Esophagus muscularis mucosa (tissue), 4 donors: ENCODE measurements at regions not wholly inside any gene's neighbourhood (a gene's known extent, or its start where the extent isn't known, plus 50 kb on each side); places are given as distances from the start of the nearest gene placed in this dataset.
A peak's percentile ranks its signal among the peaks of the same experiment; 100 is the strongest.

Experiments
- DNase-seq: peaks from one replicate; pipeline ENCODE4 v3.0.0-alpha.2; 2017; ENCODE audit errors: extremely low spot score
- H3K27ac ChIP-seq, 4 donors: fragments of 200-600 bp; sonication (generic); replicated peaks in 1 of 4; 1 replicate in 3 of 4; 2 replicates in 1 of 4; pipeline ENCODE4 v1.5.1; 2016 to 2019; ENCODE audit warnings: mild to moderate bottlenecking in 1 of 4
- H3K27me3 ChIP-seq, 4 donors: fragments of 200-600 bp; sonication (generic); one replicate each; pipeline versions ENCODE4 v1.5.1 to v1.6.0; 2016 to 2019
- H3K36me3 ChIP-seq, 4 donors: fragments of 200-600 bp; sonication (generic); one replicate each; pipeline ENCODE4 v1.5.1; 2016 to 2019
- H3K4me1 ChIP-seq, 4 donors: fragments of 200-600 bp; sonication (generic); one replicate each; pipeline ENCODE4 v1.5.1; 2016 to 2019
- H3K4me3 ChIP-seq, 4 donors: fragments of 200-600 bp; sonication (generic); 1 replicate in 2 of 4; 2 replicates in 2 of 4; pipeline ENCODE4 v1.5.1; 2016 to 2019; ENCODE audit warnings: mild to moderate bottlenecking in 4 of 4, moderate library complexity in 1 of 4
- H3K9me3 ChIP-seq, 4 donors: fragments of 200-600 bp; sonication (generic); 1 replicate in 3 of 4; 2 replicates in 1 of 4; pipeline ENCODE4 v1.5.1; 2016 to 2019
- EP300 ChIP-seq: sonication (generic); formaldehyde crosslinking; IDR thresholded peaks from one replicate; pipeline ENCODE4 v1.6.1; 2017; ENCODE audit warnings: antibody characterized with exemption
- POLR2A ChIP-seq: fragments of 450-650 bp; IDR thresholded peaks from one replicate; pipeline ENCODE4 v1.6.1; 2017; ENCODE audit warnings: antibody characterized with exemption, moderate library complexity, mild to moderate bottlenecking, low read depth
- POLR2AphosphoS5 ChIP-seq, 2 donors: sonication (generic); formaldehyde crosslinking; IDR thresholded peaks; one replicate each; pipeline ENCODE4 v1.6.1; 2017; ENCODE audit warnings: antibody characterized with exemption in 2 of 2
- WGBS: methylation state at CpG from one replicate; pipeline ENCODE4 v1.1.5; 2018; 5-methylcytosine and 5-hydroxymethylcytosine counted together
- intact Hi-C: fragments of 100-400 bp; cut with DNase I; formaldehyde crosslinking; loops from one replicate; pipeline ENCODE4 v1.15.1; 2023
- TF ChIP-seq, protein P1 (sequence below), 3 experiments: fragments of 200-600 bp in 2 of 3; fragments of 450-650 bp in 1 of 3; sonication (generic) in 2 of 3; IDR thresholded peaks; one replicate each; pipeline ENCODE4 v1.5.1; 2017 to 2019; ENCODE audit warnings: antibody characterized with exemption in 3 of 3, mild to moderate bottlenecking in 2 of 3, moderate library complexity in 1 of 3

- intact Hi-C loops: no loop called here
- DNase-seq: peak; percentile 79
- TF ChIP-seq POLR2AphosphoS5 (IDR thresholded peaks at IDR 0.05) (no peak), POLR2A (no peak), EP300 (no peak)
- TF ChIP-seq, protein P1, sequence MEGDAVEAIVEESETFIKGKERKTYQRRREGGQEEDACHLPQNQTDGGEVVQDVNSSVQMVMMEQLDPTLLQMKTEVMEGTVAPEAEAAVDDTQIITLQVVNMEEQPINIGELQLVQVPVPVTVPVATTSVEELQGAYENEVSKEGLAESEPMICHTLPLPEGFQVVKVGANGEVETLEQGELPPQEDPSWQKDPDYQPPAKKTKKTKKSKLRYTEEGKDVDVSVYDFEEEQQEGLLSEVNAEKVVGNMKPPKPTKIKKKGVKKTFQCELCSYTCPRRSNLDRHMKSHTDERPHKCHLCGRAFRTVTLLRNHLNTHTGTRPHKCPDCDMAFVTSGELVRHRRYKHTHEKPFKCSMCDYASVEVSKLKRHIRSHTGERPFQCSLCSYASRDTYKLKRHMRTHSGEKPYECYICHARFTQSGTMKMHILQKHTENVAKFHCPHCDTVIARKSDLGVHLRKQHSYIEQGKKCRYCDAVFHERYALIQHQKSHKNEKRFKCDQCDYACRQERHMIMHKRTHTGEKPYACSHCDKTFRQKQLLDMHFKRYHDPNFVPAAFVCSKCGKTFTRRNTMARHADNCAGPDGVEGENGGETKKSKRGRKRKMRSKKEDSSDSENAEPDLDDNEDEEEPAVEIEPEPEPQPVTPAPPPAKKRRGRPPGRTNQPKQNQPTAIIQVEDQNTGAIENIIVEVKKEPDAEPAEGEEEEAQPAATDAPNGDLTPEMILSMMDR (IDR thresholded peaks at IDR 0.05): no peak
- 46% methylated on average over 12 of the region's 15 CpGs for WGBS
- H3K9me3 ChIP-seq: no peaks in the 10 kb centered on the region
- peaks cover 0 to 20% (median 13%) of the 10 kb centered on the region in 4 donors for H3K4me1 ChIP-seq
- no peak overlapping the region for H3K27ac ChIP-seq
- H3K27me3 ChIP-seq: no peaks in the 10 kb centered on the region
- H3K36me3 ChIP-seq: no peaks in the 10 kb centered on the region
- peak overlapping the region in 1 of 4 donors; percentile 8 for H3K4me3 ChIP-seq
Measured at GRCh38 chr2:136246086-136246669, 128.2 kb upstream of the CXCR4 start.

GRCh38 chr2:136245211-136245610, 127.3 kb upstream of the CXCR4 start:
- Histone ChIP-seq H3K27ac (no peak overlapping the region), H3K9me3 (no peaks in the 10 kb centered on the region), H3K4me1 (peaks cover 0 to 20% (median 13%) of the 10 kb centered on the region in 4 donors), H3K4me3 (no peak overlapping the region), H3K27me3 (no peaks in the 10 kb centered on the region), H3K36me3 (no peaks in the 10 kb centered on the region)
- TF ChIP-seq, protein P1 (IDR thresholded peaks at IDR 0.05): no peak
- no peak for TF ChIP-seq EP300
- TF ChIP-seq POLR2AphosphoS5 (IDR thresholded peaks at IDR 0.05): no peak
- no peak for TF ChIP-seq POLR2A
- intact Hi-C loops: no loop called here
- DNase-seq: no peak
- WGBS: 95% methylated on average over 7 of the region's 8 CpGs

GRCh38 chr2:136244536-136244885, 126.6 kb upstream of the CXCR4 start:
- Histone ChIP-seq H3K4me1 (peaks cover 0 to 20% (median 13%) of the 10 kb centered on the region in 4 donors), H3K4me3 (no peak overlapping the region), H3K27me3 (no peaks in the 10 kb centered on the region), H3K9me3 (no peaks in the 10 kb centered on the region), H3K27ac (no peak overlapping the region), H3K36me3 (no peaks in the 10 kb centered on the region)
- TF ChIP-seq, protein P1 (IDR thresholded peaks at IDR 0.05): no peak
- no peak for TF ChIP-seq POLR2A
- TF ChIP-seq EP300: no peak
- no peak for TF ChIP-seq POLR2AphosphoS5 (IDR thresholded peaks at IDR 0.05)
- 80% methylated on average over 2 of the region's 2 CpGs for WGBS
- DNase-seq: no peak
- intact Hi-C loops: no loop called here

DNA sequence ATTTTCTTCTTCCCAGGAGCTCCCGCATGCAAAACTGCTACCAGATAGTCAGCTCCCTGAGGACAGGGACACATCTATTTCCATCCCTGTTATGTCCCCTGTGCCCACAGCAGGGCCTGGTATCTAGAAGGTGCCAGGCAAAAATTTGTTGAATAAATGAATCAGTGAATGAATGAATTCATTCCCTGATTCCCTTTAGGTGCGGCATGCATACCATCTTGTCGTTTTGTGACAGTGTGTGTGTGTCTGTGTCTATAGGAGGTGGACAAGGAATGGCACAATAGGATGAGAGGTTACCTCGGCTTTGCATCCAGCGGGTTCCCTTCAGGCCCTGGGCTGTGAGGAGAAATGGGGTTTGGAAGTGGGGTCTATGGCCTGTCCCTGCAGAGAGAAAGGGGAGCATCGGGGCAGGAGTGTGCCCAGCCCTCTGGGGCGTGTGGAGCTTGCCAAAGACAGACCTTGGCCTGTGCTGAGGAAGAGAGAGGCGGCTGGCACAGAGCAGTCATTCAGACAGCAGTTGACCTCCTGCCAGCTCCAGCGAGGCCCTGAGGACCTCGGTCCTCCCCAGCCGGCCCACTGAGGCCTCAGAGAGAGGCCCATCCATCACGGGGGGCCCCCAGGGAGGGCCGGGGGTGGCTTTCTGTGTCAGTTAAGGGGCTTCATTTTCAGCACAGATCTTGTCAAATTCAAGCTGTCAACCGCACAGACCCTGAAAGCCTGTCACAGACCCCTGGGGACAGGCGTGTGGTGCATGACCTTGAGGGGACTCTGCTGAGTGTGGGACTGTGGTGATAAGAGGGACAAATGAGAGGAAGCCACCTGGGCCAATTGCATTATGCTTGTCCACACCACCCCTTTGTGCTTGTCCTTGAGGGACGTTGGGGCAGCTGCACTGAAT, 125.9 kb upstream of the CXCR4 start:
- H3K4me3 ChIP-seq: no peak overlapping the region
- WGBS: 73% methylated on average over 15 of the region's 16 CpGs
- no peaks in the 10 kb centered on the region for H3K36me3 ChIP-seq
- TF ChIP-seq POLR2A: no peak
- TF ChIP-seq, protein P1 (IDR thresholded peaks at IDR 0.05): no peak
- TF ChIP-seq POLR2AphosphoS5 (IDR thresholded peaks at IDR 0.05): no peak
- TF ChIP-seq EP300: no peak
- no peaks in the 10 kb centered on the region for H3K27me3 ChIP-seq
- intact Hi-C loops: no loop called here
- H3K27ac ChIP-seq: no peak overlapping the region
- no peaks in the 10 kb centered on the region for H3K9me3 ChIP-seq
- DNase-seq: no peak
- peaks cover 2 to 26% (median 16%) of the 10 kb centered on the region in 4 donors for H3K4me1 ChIP-seq
